Astrocyte (in vitro differentiated cells and primary cell): ENCODE measurements at regions not wholly inside any gene's neighbourhood (a gene's known extent, or its start where the extent isn't known, plus 50 kb on each side); places are given as distances from the start of the nearest gene placed in this dataset.

Source experiments
- DNase-seq: peaks from one replicate; pipeline ENCODE4 v3.0.0-alpha.2; 2010; ENCODE audit warnings: low read depth
- FAIRE-seq: peaks from 2 replicates; lab custom pipeline; 2011; peaks lifted over from hg19 to GRCh38; lab: Jason Lieb, UNC
- H2AFZ ChIP-seq: 2 replicates; pipeline ENCODE4 v1.6.0; 2012; ENCODE audit warnings: low read depth, low read length, inconsistent platforms
- H3K27ac ChIP-seq: 2 replicates; pipeline ENCODE4 v1.5.1; 2011; ENCODE audit warnings: low read depth, low read length, inconsistent platforms
- H3K27me3 ChIP-seq: 2 replicates; pipeline ENCODE4 v1.6.0; 2011; ENCODE audit warnings: low read length, inconsistent platforms; ENCODE audit not compliant: insufficient read depth
- H3K36me3 ChIP-seq: 2 replicates; pipeline ENCODE4 v1.5.1; 2011; ENCODE audit warnings: low read length, inconsistent platforms; ENCODE audit not compliant: insufficient read depth
- H3K4me1 ChIP-seq: 2 replicates; pipeline ENCODE4 v1.5.1; 2011; ENCODE audit warnings: low read length, inconsistent platforms; ENCODE audit not compliant: insufficient read depth
- H3K4me2 ChIP-seq: 2 replicates; pipeline ENCODE4 v1.6.0; 2012; ENCODE audit warnings: low read length, inconsistent platforms
- H3K4me3 ChIP-seq: 2 replicates; pipeline ENCODE4 v1.5.1; 2011; ENCODE audit warnings: low read depth, mild to moderate bottlenecking, low read length, inconsistent platforms; ENCODE audit not compliant: insufficient read depth
- H3K79me2 ChIP-seq: 2 replicates; pipeline ENCODE4 v1.6.0; 2012; ENCODE audit warnings: mild to moderate bottlenecking, low read length, inconsistent platforms; ENCODE audit not compliant: insufficient read depth
- H3K9ac ChIP-seq: 2 replicates; pipeline ENCODE4 v1.6.0; 2012; ENCODE audit warnings: mild to moderate bottlenecking, low read length, inconsistent platforms
- H3K9me3 ChIP-seq: 2 replicates; pipeline ENCODE4 v1.5.1; 2012; ENCODE audit warnings: low read depth, mild to moderate bottlenecking, low read length, inconsistent platforms; ENCODE audit not compliant: insufficient read depth
- H4K20me1 ChIP-seq: 2 replicates; pipeline ENCODE4 v1.6.0; 2012; ENCODE audit warnings: low read length, inconsistent platforms; ENCODE audit not compliant: insufficient read depth
- H3K27ac Mint-ChIP-seq: one replicate; pipeline ENCODE4 v1.8.0; 2021; ENCODE audit warnings: mild to moderate bottlenecking, mixed read lengths; ENCODE audit not compliant: unreplicated experiment
- H3K27me3 Mint-ChIP-seq: one replicate; pipeline ENCODE4 v1.8.0; 2021; ENCODE audit warnings: low read depth, mixed read lengths; ENCODE audit not compliant: unreplicated experiment
- H3K36me3 Mint-ChIP-seq: one replicate; pipeline ENCODE4 v1.8.0; 2021; ENCODE audit warnings: low read depth, mixed read lengths; ENCODE audit not compliant: unreplicated experiment
- H3K4me1 Mint-ChIP-seq: one replicate; pipeline ENCODE4 v1.8.0; 2021; ENCODE audit warnings: low read depth, mixed read lengths; ENCODE audit not compliant: unreplicated experiment
- H3K4me3 Mint-ChIP-seq: one replicate; pipeline ENCODE4 v1.8.0; 2021; ENCODE audit warnings: mild to moderate bottlenecking, moderate library complexity, mixed read lengths; ENCODE audit not compliant: unreplicated experiment
- H3K9me3 Mint-ChIP-seq: one replicate; pipeline ENCODE4 v1.8.0; 2021; ENCODE audit warnings: mild to moderate bottlenecking, mixed read lengths; ENCODE audit not compliant: unreplicated experiment
- EZH2 ChIP-seq: IDR thresholded peaks from 2 replicates; pipeline ENCODE4 v1.6.1; 2012; ENCODE audit warnings: mild to moderate bottlenecking, low read length, inconsistent platforms; ENCODE audit not compliant: insufficient read depth
- TF ChIP-seq, protein P1 (sequence below): IDR thresholded peaks from 2 replicates; pipeline ENCODE4 v1.5.1; 2011; ENCODE audit warnings: low read depth, mild to moderate bottlenecking, inconsistent platforms, low read length, moderate library complexity; ENCODE audit not compliant: insufficient read depth

DNA sequence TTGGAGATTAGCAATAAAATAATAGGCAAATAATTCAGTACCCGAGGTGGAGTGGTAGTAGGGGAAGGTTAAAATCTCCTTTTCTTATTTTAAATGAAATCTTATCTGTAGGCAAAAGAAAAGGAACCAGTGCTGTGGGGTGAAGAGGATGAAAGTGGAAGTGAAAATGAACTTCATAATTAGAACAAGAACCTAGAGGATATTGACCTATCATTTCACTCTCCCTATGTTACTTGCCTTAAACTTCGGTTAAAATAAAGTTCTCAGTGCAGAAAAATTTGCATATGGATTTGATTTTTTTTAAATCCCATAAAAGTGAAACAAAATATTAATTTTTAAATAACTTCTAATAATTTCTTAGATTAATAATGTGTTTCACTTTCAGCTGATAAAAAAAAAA lies 1094.9 kb upstream of the C9orf72 start:
- no peak for DNase-seq
- H3K36me3 Mint-ChIP-seq = no peaks in the 10 kb centered on the region
- no peak for FAIRE-seq

DNA sequence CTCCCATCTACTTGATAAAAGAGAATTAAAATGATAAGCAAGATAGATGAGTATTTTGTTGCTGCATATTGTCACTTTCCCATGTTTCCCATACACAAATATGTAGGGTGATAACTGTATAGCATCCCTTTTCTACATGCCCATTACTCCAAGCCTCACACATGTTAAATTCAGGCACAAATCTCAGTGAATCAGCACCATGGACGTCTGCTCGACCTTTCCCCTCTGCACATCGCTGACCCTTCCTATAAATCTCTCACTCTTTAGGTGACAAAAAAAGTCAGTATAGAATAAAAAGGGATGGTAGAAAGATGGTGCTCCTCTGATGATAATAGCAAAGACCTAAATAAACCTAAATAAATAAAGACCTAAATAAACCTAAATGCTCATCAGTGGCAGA lies 1097.7 kb upstream of the C9orf72 start:
- no peak for DNase-seq
- no peak overlapping the region for H3K27ac Mint-ChIP-seq
- TF ChIP-seq, protein P1, sequence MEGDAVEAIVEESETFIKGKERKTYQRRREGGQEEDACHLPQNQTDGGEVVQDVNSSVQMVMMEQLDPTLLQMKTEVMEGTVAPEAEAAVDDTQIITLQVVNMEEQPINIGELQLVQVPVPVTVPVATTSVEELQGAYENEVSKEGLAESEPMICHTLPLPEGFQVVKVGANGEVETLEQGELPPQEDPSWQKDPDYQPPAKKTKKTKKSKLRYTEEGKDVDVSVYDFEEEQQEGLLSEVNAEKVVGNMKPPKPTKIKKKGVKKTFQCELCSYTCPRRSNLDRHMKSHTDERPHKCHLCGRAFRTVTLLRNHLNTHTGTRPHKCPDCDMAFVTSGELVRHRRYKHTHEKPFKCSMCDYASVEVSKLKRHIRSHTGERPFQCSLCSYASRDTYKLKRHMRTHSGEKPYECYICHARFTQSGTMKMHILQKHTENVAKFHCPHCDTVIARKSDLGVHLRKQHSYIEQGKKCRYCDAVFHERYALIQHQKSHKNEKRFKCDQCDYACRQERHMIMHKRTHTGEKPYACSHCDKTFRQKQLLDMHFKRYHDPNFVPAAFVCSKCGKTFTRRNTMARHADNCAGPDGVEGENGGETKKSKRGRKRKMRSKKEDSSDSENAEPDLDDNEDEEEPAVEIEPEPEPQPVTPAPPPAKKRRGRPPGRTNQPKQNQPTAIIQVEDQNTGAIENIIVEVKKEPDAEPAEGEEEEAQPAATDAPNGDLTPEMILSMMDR = no peak
- no peak for TF ChIP-seq EZH2

More for the DNA sequence above, 1094.9 kb upstream of the C9orf72 start:
- H3K4me1 Mint-ChIP-seq = peaks cover 6% of the 10 kb centered on the region
- no peaks in the 10 kb centered on the region for H3K9me3 Mint-ChIP-seq
- Histone ChIP-seq H3K27ac (no peak overlapping the region), H4K20me1 (no peaks in the 10 kb centered on the region), H3K4me3 (no peak overlapping the region), H3K4me1 (no peaks in the 10 kb centered on the region), H3K79me2 (no peaks in the 10 kb centered on the region), H3K27me3 (no peaks in the 10 kb centered on the region), H3K4me2 (no peak overlapping the region), H3K9me3 (no peaks in the 10 kb centered on the region), H2AFZ (no peak overlapping the region), H3K36me3 (no peaks in the 10 kb centered on the region), H3K9ac (no peak overlapping the region)
- no peaks in the 10 kb centered on the region for H3K27me3 Mint-ChIP-seq
- TF ChIP-seq, protein P1 = no peak
- no peak for TF ChIP-seq EZH2
- H3K4me3 Mint-ChIP-seq = no peak overlapping the region
- H3K27ac Mint-ChIP-seq = no peak overlapping the region

DNA sequence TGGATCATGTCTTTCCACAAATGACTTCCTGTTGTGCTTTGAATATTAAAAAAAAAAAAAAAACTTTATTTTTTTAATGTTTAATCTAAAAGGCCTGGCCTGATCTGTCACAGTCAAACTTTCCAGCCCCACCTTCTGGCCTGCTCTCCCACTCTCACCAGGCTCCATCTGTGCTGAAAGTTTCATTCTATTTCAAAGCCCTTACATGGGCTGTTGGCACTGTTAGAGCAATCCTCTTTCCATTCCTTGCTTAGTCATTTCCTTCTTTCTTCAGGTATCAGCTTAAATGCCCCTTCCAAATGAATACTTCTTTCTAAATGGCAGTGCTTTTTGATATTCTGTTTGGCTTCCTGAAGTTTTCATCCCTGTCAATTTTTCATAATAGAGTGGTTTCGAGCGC lies 1104.8 kb upstream of the C9orf72 start:
- Histone ChIP-seq H3K27ac (no peak overlapping the region), H3K4me2 (no peak overlapping the region), H3K36me3 (no peaks in the 10 kb centered on the region), H3K79me2 (no peaks in the 10 kb centered on the region), H3K9me3 (no peaks in the 10 kb centered on the region), H3K4me3 (no peak overlapping the region), H3K27me3 (no peaks in the 10 kb centered on the region), H2AFZ (no peak overlapping the region), H3K9ac (no peak overlapping the region), H3K4me1 (no peaks in the 10 kb centered on the region), H4K20me1 (no peaks in the 10 kb centered on the region)
- FAIRE-seq (no peak), DNase-seq (no peak)
- H3K9me3 Mint-ChIP-seq = no peaks in the 10 kb centered on the region
- no peaks in the 10 kb centered on the region for H3K36me3 Mint-ChIP-seq
- H3K27ac Mint-ChIP-seq = no peak overlapping the region
- no peaks in the 10 kb centered on the region for H3K27me3 Mint-ChIP-seq
- H3K4me3 Mint-ChIP-seq = no peak overlapping the region
- no peaks in the 10 kb centered on the region for H3K4me1 Mint-ChIP-seq
- TF ChIP-seq, protein P1 = no peak
- no peak for TF ChIP-seq EZH2

More for the DNA sequence above, 1097.7 kb upstream of the C9orf72 start:
- Mint-ChIP-seq H3K36me3 (no peaks in the 10 kb centered on the region), H3K9me3 (no peaks in the 10 kb centered on the region), H3K4me3 (no peak overlapping the region), H3K27me3 (no peaks in the 10 kb centered on the region), H3K4me1 (peaks cover 3% of the 10 kb centered on the region)
- Histone ChIP-seq H3K79me2 (no peaks in the 10 kb centered on the region), H3K4me3 (no peak overlapping the region), H3K9me3 (no peaks in the 10 kb centered on the region), H3K9ac (no peak overlapping the region), H3K27ac (no peak overlapping the region), H3K4me2 (no peak overlapping the region), H3K4me1 (no peaks in the 10 kb centered on the region), H3K36me3 (no peaks in the 10 kb centered on the region), H2AFZ (no peak overlapping the region), H3K27me3 (no peaks in the 10 kb centered on the region), H4K20me1 (no peaks in the 10 kb centered on the region)
- no peak for FAIRE-seq
